K562 (cell line): ENCODE measurements at regions not wholly inside any gene's neighbourhood (a gene's known extent, or its start where the extent isn't known, plus 50 kb on each side); places are given as distances from the start of the nearest gene placed in this dataset.

Source experiments
- ATAC-seq: fragments of 200-7000 bp; cut with Tn5 transposase; 3 replicates; pipeline ENCODE4 v1.9.1; 2020; ENCODE audit warnings: moderate library complexity
- BruUV-seq: library from RNA; stranded (reverse); fragments of 400-500 nt; replicated peaks from 2 replicates; lab custom pipeline; 2021; lab: Mats Ljungman, UMichigan
- CTCF ChIA-PET: fragments of 300-600 bp; formaldehyde crosslinking; extraction: SDS; loops from one replicate; lab custom pipeline; 2021; ENCODE audit warnings: low intra/inter-chr PET ratio; lab: Yijun Ruan, JAX
- POLR2A ChIA-PET: fragments of 300-600, 350-650 bp; sonication (Branson Sonifier 250); formaldehyde crosslinking; extraction: SDS; loops from one replicate; lab custom pipeline; 2021; ENCODE audit warnings: antibody characterized with exemption, inconsistent platforms; lab: Yijun Ruan, JAX
- DNase-seq, 4 experiments: peaks; one replicate each; pipeline versions ENCODE4 v3.0.0 to v3.0.0-alpha.2; 2011 to 2018; ENCODE audit warnings: low spot score in 3 of 4, mixed read lengths in 3 of 4; ENCODE audit errors: extremely low read depth in 1 of 4
- FAIRE-seq: peaks from 2 replicates; lab custom pipeline; 2011; peaks lifted over from hg19 to GRCh38; lab: Jason Lieb, UNC
- H2AFZ ChIP-seq: 2 replicates; pipeline ENCODE4 v1.6.0; 2011; ENCODE audit warnings: low read depth, low read length, control low read depth, inconsistent platforms
- H3K27ac ChIP-seq: fragments of 200-600 bp; 3 replicates; pipeline ENCODE4 v1.8.0; 2011; ENCODE audit warnings: low read depth, mild to moderate bottlenecking, control low read depth, inconsistent platforms, low read length, moderate library complexity, mixed read lengths; ENCODE audit errors: extremely low read depth
- H3K27me3 ChIP-seq, 2 experiments: fragments of 300-600 bp in 1 of 2; 2 replicates in 1 of 2; 3 replicates in 1 of 2; pipeline versions ENCODE4 v1.6.0 to v1.8.0; 2011; ENCODE audit warnings: inconsistent platforms in 2 of 2, low read length in 2 of 2, mild to moderate bottlenecking in 1 of 2, mixed read lengths in 1 of 2, moderate library complexity in 1 of 2; ENCODE audit not compliant: control insufficient read depth in 2 of 2, insufficient read depth in 2 of 2
- H3K36me3 ChIP-seq: fragments of 300-600 bp; 3 replicates; pipeline ENCODE4 v1.8.0; 2011; ENCODE audit warnings: mild to moderate bottlenecking, low read length, inconsistent platforms; ENCODE audit not compliant: control insufficient read depth, insufficient read depth
- H3K4me1 ChIP-seq, 2 experiments: fragments of 200-600 bp in 1 of 2; replicated peaks in 1 of 2; 2 replicates in 1 of 2; 3 replicates in 1 of 2; pipeline versions ENCODE4 v1.5.1 to v1.8.0; 2011; ENCODE audit warnings: inconsistent platforms in 2 of 2, low read length in 2 of 2, mild to moderate bottlenecking in 1 of 2, mixed read lengths in 1 of 2, moderate library complexity in 1 of 2; ENCODE audit not compliant: control insufficient read depth in 2 of 2, insufficient read depth in 2 of 2
- H3K4me2 ChIP-seq: 2 replicates; pipeline ENCODE4 v1.6.1; 2011; ENCODE audit warnings: low read length, control low read depth, inconsistent platforms, mixed read lengths; ENCODE audit not compliant: insufficient read depth
- H3K4me3 ChIP-seq: fragments of 200-600 bp; sonication (generic), shearing (Covaris generic); 2 replicates; pipeline ENCODE4 v1.5.1; 2016; ENCODE audit warnings: control low read depth, inconsistent platforms
- H3K79me2 ChIP-seq: fragments of 200-600 bp; 3 replicates; pipeline ENCODE4 v1.8.0; 2011; ENCODE audit warnings: low read length, inconsistent platforms; ENCODE audit not compliant: control insufficient read depth, insufficient read depth
- H3K9ac ChIP-seq, 2 experiments: 2 replicates each; pipeline versions ENCODE4 v1.6.0 to v1.6.1; 2011; ENCODE audit warnings: low read depth in 2 of 2, low read length in 2 of 2, control low read depth in 1 of 2, inconsistent platforms in 1 of 2, mild to moderate bottlenecking in 1 of 2, mixed read lengths in 1 of 2; ENCODE audit not compliant: insufficient read depth in 1 of 2
- H3K9me1 ChIP-seq: one replicate; pipeline ENCODE4 v1.6.0; 2011; ENCODE audit warnings: inconsistent platforms, mild to moderate bottlenecking, low read length, moderate library complexity; ENCODE audit not compliant: control insufficient read depth, insufficient read depth
- H3K9me3 ChIP-seq: replicated peaks from 2 replicates; pipeline ENCODE4 v1.5.1; 2011; ENCODE audit warnings: low read depth, low read length, inconsistent platforms; ENCODE audit not compliant: control insufficient read depth, insufficient read depth
- H4K20me1 ChIP-seq: replicated peaks from 2 replicates; pipeline ENCODE4 v1.6.1; 2011; ENCODE audit warnings: low read length, inconsistent platforms, mixed read lengths; ENCODE audit not compliant: control insufficient read depth, insufficient read depth
- CHD2 ChIP-seq: IDR thresholded peaks from 2 replicates; pipeline ENCODE4 v1.6.1; 2011; ENCODE audit warnings: low read depth, low read length
- FOXM1 ChIP-seq, 2 experiments: fragments of 450-650 bp in 1 of 2; sonication (generic) in 1 of 2; formaldehyde crosslinking in 1 of 2; IDR thresholded peaks; 2 replicates each; pipeline versions ENCODE4 v1.6.1 to v1.9.0; 2017 to 2022; ENCODE audit warnings: low read depth in 2 of 2, mild to moderate bottlenecking in 2 of 2, missing genetic modification reagents in 1 of 2, moderate library complexity in 1 of 2
- GABPB1 ChIP-seq: sonication (generic); formaldehyde crosslinking; IDR thresholded peaks from 2 replicates; pipeline ENCODE4 v1.8.0; 2022; ENCODE audit warnings: mild to moderate bottlenecking, missing genetic modification reagents
- KLF16 ChIP-seq: IDR thresholded peaks from 2 replicates; pipeline ENCODE4 v1.6.1; 2016; ENCODE audit warnings: antibody characterized with exemption
- NFATC3 ChIP-seq: fragments of 450-650 bp; IDR thresholded peaks from 2 replicates; pipeline ENCODE4 v1.6.1; 2017; ENCODE audit warnings: mild to moderate bottlenecking
- NONO ChIP-seq, 2 experiments: fragments of 200-400 bp in 1 of 2; fragments of 450-650 bp in 1 of 2; formaldehyde crosslinking in 1 of 2; IDR thresholded peaks; 2 replicates each; pipeline ENCODE4 v1.6.1; 2017; ENCODE audit warnings: low read depth in 2 of 2, mild to moderate bottlenecking in 2 of 2, moderate library complexity in 2 of 2, low read length in 1 of 2
- PCBP2 ChIP-seq: fragments of 200-400 bp; formaldehyde crosslinking; IDR thresholded peaks from 2 replicates; pipeline ENCODE4 v1.6.1; 2018; ENCODE audit warnings: low read length, low read depth, mild to moderate bottlenecking, moderate library complexity; ENCODE audit not compliant: poor library complexity, severe bottlenecking
- PREB ChIP-seq: sonication (generic); formaldehyde crosslinking; IDR thresholded peaks from 2 replicates; pipeline ENCODE4 v1.8.1; 2023; ENCODE audit warnings: mild to moderate bottlenecking, missing genetic modification reagents
- RBM14 ChIP-seq: fragments of 200-400 bp; formaldehyde crosslinking; IDR thresholded peaks from 2 replicates; pipeline ENCODE4 v1.6.1; 2018; ENCODE audit warnings: low read depth, mild to moderate bottlenecking, low read length, moderate library complexity, borderline replicate concordance; ENCODE audit not compliant: insufficient read depth
- TAF15 ChIP-seq: fragments of 200-400 bp; formaldehyde crosslinking; IDR thresholded peaks from 2 replicates; pipeline ENCODE4 v1.6.1; 2017; ENCODE audit warnings: mild to moderate bottlenecking, low read depth, low read length, moderate library complexity
- ZNF175 ChIP-seq: fragments of 200-800 bp; sonication (Bioruptor generic); IDR thresholded peaks from 2 replicates; pipeline ENCODE4 v1.6.1; 2016; ENCODE audit warnings: low read depth, mild to moderate bottlenecking, missing genetic modification characterization, missing compliant biosample characterization
- ZNF263 ChIP-seq: sonication (generic); formaldehyde crosslinking; IDR thresholded peaks from 2 replicates; pipeline ENCODE4 v1.8.0; 2022; ENCODE audit warnings: mild to moderate bottlenecking, missing genetic modification reagents, borderline replicate concordance
- ZNF518B ChIP-seq: fragments of 250-450 bp; sonication (Bioruptor Pico); IDR thresholded peaks from 2 replicates; pipeline ENCODE4 v1.5.0; 2021; ENCODE audit warnings: mild to moderate bottlenecking, moderate library complexity
- WGBS: fragments of 100-300 bp; shearing (Covaris generic); methylation state at CpG from one replicate; pipeline ENCODE4 v1.1.6; 2016; ENCODE audit warnings: low coverage, mixed read lengths; ENCODE audit not compliant: insufficient coverage; ENCODE audit errors: missing lambda C conversion rate; 5-methylcytosine and 5-hydroxymethylcytosine counted together
- in situ Hi-C: fragments of 300-500 bp; cut with MboI; formaldehyde crosslinking; loops from 4 replicates; pipeline ENCODE4 v1.15.0; 2018; ENCODE audit warnings: inconsistent platforms, mixed read lengths
- intact Hi-C: fragments of 100-400 bp; cut with micrococcal nuclease; formaldehyde crosslinking; loops from 2 replicates; pipeline ENCODE4 v1.14.2; 2022

- no peak overlapping the region for H3K4me2 ChIP-seq
- no peak for TF ChIP-seq GABPB1 (CRISPR knock-in tag)
- no peak for TF ChIP-seq NFATC3
- TF ChIP-seq RBM14: no peak
- no peak for TF ChIP-seq PREB (CRISPR knock-in tag)
- no peak for TF ChIP-seq ZNF263
- TF ChIP-seq PCBP2: no peak
- TF ChIP-seq KLF16: no peak
- TF ChIP-seq FOXM1 (IDR thresholded peaks at IDR 0.05; ENCODE audit: low read depth): no peak
- no peak for TF ChIP-seq FOXM1 (CRISPR knock-in tag; IDR thresholded peaks at IDR 0.05; ENCODE audit: low read depth)
- no peak for TF ChIP-seq TAF15
- no peak for TF ChIP-seq ZNF518B (CRISPR knock-in tag)
- no peak for TF ChIP-seq ZNF175
- TF ChIP-seq NONO (IDR thresholded peaks at IDR 0.05; ENCODE audit: low read depth in 2 of 2, low read length in 1 of 2): no peak
- no peak for TF ChIP-seq CHD2
- 25% methylated on average over 3 of the region's 3 CpGs for WGBS
- intact Hi-C loops: no loop called here
- ATAC-seq: no peak
- H4K20me1 ChIP-seq: no peaks in the 10 kb centered on the region
- BruUV-seq: no TSS peak
- no peak overlapping the region; a peak in 1 of 4 replicates for H3K9ac ChIP-seq
- peaks cover 8% of the 10 kb centered on the region; the same call in 1 of the 2 replicates for H3K9me3 ChIP-seq
- H3K4me3 ChIP-seq: no peak overlapping the region
- H3K27ac ChIP-seq: no peak overlapping the region
- H3K27me3 ChIP-seq: no peaks in the 10 kb centered on the region
- DNase-seq: no peak
- ChIA-PET CTCF (no interaction called here), POLR2A (interaction anchor here (0.6 to 3.4 kb wide), 5 partner anchors 10 to 119 kb away, joined by 3 to 15 read pairs (median 3); no protein-coding TSS in a partner anchor)
- H3K36me3 ChIP-seq: no peaks in the 10 kb centered on the region
- in situ Hi-C loops: no loop called here
- H3K4me1 ChIP-seq: peaks cover 14 to 41% of the 10 kb centered on the region in 2 experiments
- no peaks in the 10 kb centered on the region for H3K9me1 ChIP-seq
- H2AFZ ChIP-seq: no peak overlapping the region
- peaks cover 20% of the 10 kb centered on the region; the same call in 2 of the 3 replicates for H3K79me2 ChIP-seq
- FAIRE-seq: no peak
These were observed 98.3 kb upstream of the CHD6 start for GRCh38 chr20:41716436-41716835.
